ENCODE measurements at regions not wholly inside any gene's neighbourhood (a gene's known extent, or its start where the extent isn't known, plus 50 kb on each side); places are given as distances from the start of the nearest gene placed in this dataset.

- DNase-seq = no peak
These were observed 93.9 kb downstream of the TTC32 start for GRCh38 chr2:19807866-19808265.

- no peak for DNase-seq
These were observed 94.4 kb downstream of the TTC32 start for GRCh38 chr2:19807346-19807745.

GRCh38 chr2:19806591-19806990 is 95.2 kb downstream of the TTC32 start:
- DNase-seq = no peak

GRCh38 chr2:19806131-19806530 is 95.7 kb downstream of the TTC32 start:
- DNase-seq = no peak

- DNase-seq = no peak
These were observed 96.5 kb downstream of the TTC32 start for GRCh38 chr2:19805266-19805665.

- DNase-seq = no peak
These were observed 97.0 kb downstream of the TTC32 start for GRCh38 chr2:19804639-19805260.

- no peak for DNase-seq
These were observed 99.5 kb downstream of the TTC32 start for GRCh38 chr2:19802086-19802841.

- no peak for DNase-seq
These were observed 100.3 kb downstream of the TTC32 start for GRCh38 chr2:19801367-19802080.

- DNase-seq = no peak
These were observed 101.0 kb downstream of the TTC32 start for GRCh38 chr2:19800796-19801195.

- no peak for DNase-seq
These were observed 101.7 kb downstream of the TTC32 start for GRCh38 chr2:19799881-19800780.

- no peak for DNase-seq
These were observed 103.9 kb downstream of the TTC32 start for GRCh38 chr2:19797871-19798270.

GRCh38 chr2:19797243-19797810 is 104.5 kb downstream of the TTC32 start:
- DNase-seq = no peak

- no peak for DNase-seq
These were observed 105.6 kb downstream of the TTC32 start for GRCh38 chr2:19796035-19796695.

GRCh38 chr2:19793132-19793750 is 108.5 kb downstream of the TTC32 start:
- DNase-seq = no peak

GRCh38 chr2:19790291-19790690 is 111.5 kb downstream of the TTC32 start:
- no peak for DNase-seq

GRCh38 chr2:19787134-19787533 is 114.6 kb downstream of the TTC32 start:
- DNase-seq = no peak

- DNase-seq = peak; percentile 64 to 65
These were observed 115.2 kb downstream of the TTC32 start for GRCh38 chr2:19786408-19787058.

GRCh38 chr2:19785867-19786266 is 115.9 kb downstream of the TTC32 start:
- no peak for DNase-seq

- no peak for DNase-seq
These were observed 116.3 kb downstream of the TTC32 start for GRCh38 chr2:19785447-19785846.

GRCh38 chr2:19784456-19784855 is 117.3 kb downstream of the TTC32 start:
- DNase-seq = no peak

GRCh38 chr2:19783935-19784334 is 117.8 kb downstream of the TTC32 start:
- no peak for DNase-seq

All from inflammatory macrophage (primary cell).